ENCODE measurements at regions not wholly inside any gene's neighbourhood (a gene's known extent, or its start where the extent isn't known, plus 50 kb on each side); places are given as distances from the start of the nearest gene placed in this dataset.

GRCh38 chr14:73783107-73783727 is 68.4 kb upstream of the PTGR2 start:
- H3K27ac ChIP-seq = peak overlapping the region in 1 of 2 donors; percentile 99
- H3K9me3 ChIP-seq = no peaks in the 10 kb centered on the region
- no peaks in the 10 kb centered on the region for H3K36me3 ChIP-seq (ENCODE audit: low read depth, missing control alignments)
- DNase-seq = no peak
- TF ChIP-seq POLR2A (IDR thresholded peaks at IDR 0.05) = no peak
- TF ChIP-seq, protein P1, sequence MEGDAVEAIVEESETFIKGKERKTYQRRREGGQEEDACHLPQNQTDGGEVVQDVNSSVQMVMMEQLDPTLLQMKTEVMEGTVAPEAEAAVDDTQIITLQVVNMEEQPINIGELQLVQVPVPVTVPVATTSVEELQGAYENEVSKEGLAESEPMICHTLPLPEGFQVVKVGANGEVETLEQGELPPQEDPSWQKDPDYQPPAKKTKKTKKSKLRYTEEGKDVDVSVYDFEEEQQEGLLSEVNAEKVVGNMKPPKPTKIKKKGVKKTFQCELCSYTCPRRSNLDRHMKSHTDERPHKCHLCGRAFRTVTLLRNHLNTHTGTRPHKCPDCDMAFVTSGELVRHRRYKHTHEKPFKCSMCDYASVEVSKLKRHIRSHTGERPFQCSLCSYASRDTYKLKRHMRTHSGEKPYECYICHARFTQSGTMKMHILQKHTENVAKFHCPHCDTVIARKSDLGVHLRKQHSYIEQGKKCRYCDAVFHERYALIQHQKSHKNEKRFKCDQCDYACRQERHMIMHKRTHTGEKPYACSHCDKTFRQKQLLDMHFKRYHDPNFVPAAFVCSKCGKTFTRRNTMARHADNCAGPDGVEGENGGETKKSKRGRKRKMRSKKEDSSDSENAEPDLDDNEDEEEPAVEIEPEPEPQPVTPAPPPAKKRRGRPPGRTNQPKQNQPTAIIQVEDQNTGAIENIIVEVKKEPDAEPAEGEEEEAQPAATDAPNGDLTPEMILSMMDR (IDR thresholded peaks at IDR 0.05) = no peak
- intact Hi-C loops (cut with DNase I; ENCODE audit: low total_unique reads) = no loop called here
- no peak overlapping the region for H3K4me3 ChIP-seq
- peaks cover 39% of the 10 kb centered on the region for H3K4me1 ChIP-seq
- WGBS, 2 donors = 48 to 64% methylated on average over 10 of the region's 10 CpGs
- H3K27me3 ChIP-seq = no peaks in the 10 kb centered on the region

- Histone ChIP-seq H3K9me3 (no peaks in the 10 kb centered on the region), H3K27ac (peak overlapping the region in 1 of 2 donors; percentile 99), H3K27me3 (no peaks in the 10 kb centered on the region), H3K4me3 (no peak overlapping the region), H3K36me3 (ENCODE audit: low read depth, missing control alignments) (no peaks in the 10 kb centered on the region), H3K4me1 (peaks cover 33% of the 10 kb centered on the region)
- intact Hi-C loops (cut with DNase I; ENCODE audit: low total_unique reads) = no loop called here
- no peak for DNase-seq
- WGBS, 2 donors = 88 to 94% methylated on average over 2 of the region's 2 CpGs
- no peak for TF ChIP-seq POLR2A (IDR thresholded peaks at IDR 0.05)
- TF ChIP-seq, protein P1 (IDR thresholded peaks at IDR 0.05) = no peak
Measured at GRCh38 chr14:73782623-73783022, 68.4 kb upstream of the PNMA1 start.

DNA sequence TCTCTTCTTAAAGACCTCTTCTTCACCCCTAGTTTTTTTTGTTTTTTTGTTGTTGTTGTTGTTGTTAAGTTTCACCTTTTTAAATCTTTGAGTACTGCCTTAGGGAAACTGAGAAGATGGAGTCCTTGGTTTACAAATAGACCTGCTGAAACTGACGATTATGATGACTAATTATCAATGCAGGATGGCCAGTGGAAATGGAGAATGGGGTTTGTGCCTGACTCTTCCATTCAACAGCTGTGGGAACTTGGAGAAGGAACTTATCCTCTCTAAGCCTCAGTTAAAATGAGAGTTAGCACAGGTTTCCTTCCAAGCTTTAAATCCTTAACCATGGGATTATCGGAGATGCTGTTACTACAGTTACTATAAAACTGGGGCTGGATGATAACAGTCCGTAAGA is 66.7 kb upstream of the PNMA1 start:
- no peak overlapping the region for H3K4me3 ChIP-seq
- H3K36me3 ChIP-seq (ENCODE audit: low read depth, missing control alignments) = no peaks in the 10 kb centered on the region
- no peaks in the 10 kb centered on the region for H3K9me3 ChIP-seq
- no peaks in the 10 kb centered on the region for H3K27me3 ChIP-seq
- TF ChIP-seq, protein P1 (IDR thresholded peaks at IDR 0.05) = no peak
- TF ChIP-seq POLR2A (IDR thresholded peaks at IDR 0.05) = no peak
- DNase-seq = no peak
- H3K27ac ChIP-seq = no peak overlapping the region
- H3K4me1 ChIP-seq = peaks cover 35% of the 10 kb centered on the region
- intact Hi-C loops (cut with DNase I; ENCODE audit: low total_unique reads) = no loop called here
- 85 to 87% methylated on average over 3 of the region's 3 CpGs for WGBS, 2 donors

GRCh38 chr14:73780391-73780790 is 66.2 kb upstream of the PNMA1 start:
- Histone ChIP-seq H3K27ac (no peak overlapping the region), H3K27me3 (no peaks in the 10 kb centered on the region), H3K4me1 (peaks cover 37% of the 10 kb centered on the region), H3K9me3 (no peaks in the 10 kb centered on the region), H3K36me3 (ENCODE audit: low read depth, missing control alignments) (no peaks in the 10 kb centered on the region), H3K4me3 (no peak overlapping the region)
- TF ChIP-seq POLR2A (IDR thresholded peaks at IDR 0.05) = no peak
- TF ChIP-seq, protein P1 (IDR thresholded peaks at IDR 0.05) = no peak
- intact Hi-C loops (cut with DNase I; ENCODE audit: low total_unique reads) = no loop called here
- DNase-seq = no peak
- WGBS, 2 donors = 87 to 92% methylated on average over 4 of the region's 4 CpGs

DNA sequence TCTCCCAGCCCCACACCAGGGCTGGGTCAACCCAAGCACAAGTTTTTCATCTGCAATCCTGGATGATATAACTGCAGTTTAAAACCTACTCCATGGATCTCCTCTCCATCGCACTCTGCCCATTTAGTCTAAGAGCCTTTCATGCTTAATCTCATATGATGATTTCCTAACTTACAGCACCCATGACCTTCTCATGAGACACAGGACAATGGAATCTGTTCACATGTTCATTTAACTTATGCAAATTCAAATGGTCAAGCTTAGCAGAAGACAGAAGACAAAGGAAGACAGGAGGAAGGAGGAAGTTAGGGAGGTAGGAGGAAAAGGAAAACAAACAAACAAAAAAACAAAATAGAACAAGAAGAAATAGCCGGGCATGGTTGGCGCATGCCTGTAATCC is 64.6 kb upstream of the PNMA1 start:
- Histone ChIP-seq H3K4me1 (peaks cover 35% of the 10 kb centered on the region), H3K4me3 (no peak overlapping the region), H3K36me3 (ENCODE audit: low read depth, missing control alignments) (no peaks in the 10 kb centered on the region), H3K27me3 (no peaks in the 10 kb centered on the region), H3K9me3 (no peaks in the 10 kb centered on the region), H3K27ac (no peak overlapping the region)
- WGBS, 2 donors = 92 to 94% methylated on average over 3 of the region's 3 CpGs
- intact Hi-C loops (cut with DNase I; ENCODE audit: low total_unique reads) = no loop called here
- no peak for TF ChIP-seq POLR2A (IDR thresholded peaks at IDR 0.05)
- TF ChIP-seq, protein P1 (IDR thresholded peaks at IDR 0.05) = no peak
- DNase-seq = no peak
